D721Med (cell line): ENCODE measurements at regions not wholly inside any gene's neighbourhood (a gene's known extent, or its start where the extent isn't known, plus 50 kb on each side); places are given as distances from the start of the nearest gene placed in this dataset.

Experiments used
- DNase-seq: peaks from one replicate; pipeline ENCODE4 v3.0.0; 2011; ENCODE audit warnings: low spot score; ENCODE audit not compliant: insufficient read length
- FAIRE-seq: peaks from 2 replicates; lab custom pipeline; 2011; peaks lifted over from hg19 to GRCh38; lab: Jason Lieb, UNC
- TF ChIP-seq, protein P1 (sequence below): IDR thresholded peaks from 2 replicates; pipeline ENCODE4 v1.5.1; 2012; ENCODE audit warnings: mild to moderate bottlenecking, control low read depth; ENCODE audit not compliant: insufficient read depth; ENCODE audit errors: missing control alignments

DNA sequence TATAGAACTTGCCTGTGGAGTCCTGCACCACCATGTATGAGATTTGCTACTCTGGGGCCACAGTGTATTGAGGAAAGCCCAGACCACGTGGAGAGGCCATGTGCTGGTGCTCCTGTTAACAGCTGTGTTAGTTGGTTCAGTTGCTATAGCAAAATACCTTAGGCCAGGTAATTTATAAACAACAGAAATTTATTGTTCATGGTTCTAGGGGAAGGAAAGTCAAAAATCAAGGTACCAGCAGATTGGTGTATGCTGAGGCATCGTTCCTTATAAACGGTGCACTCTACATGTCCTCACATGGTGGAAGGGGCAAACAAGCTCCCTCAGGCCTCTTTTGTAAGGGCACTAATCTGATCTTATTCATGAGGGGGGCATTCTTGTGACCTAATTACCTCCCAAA, 135.9 kb upstream of the FOXN2 start:
- DNase-seq = no peak
- TF ChIP-seq, protein P1, sequence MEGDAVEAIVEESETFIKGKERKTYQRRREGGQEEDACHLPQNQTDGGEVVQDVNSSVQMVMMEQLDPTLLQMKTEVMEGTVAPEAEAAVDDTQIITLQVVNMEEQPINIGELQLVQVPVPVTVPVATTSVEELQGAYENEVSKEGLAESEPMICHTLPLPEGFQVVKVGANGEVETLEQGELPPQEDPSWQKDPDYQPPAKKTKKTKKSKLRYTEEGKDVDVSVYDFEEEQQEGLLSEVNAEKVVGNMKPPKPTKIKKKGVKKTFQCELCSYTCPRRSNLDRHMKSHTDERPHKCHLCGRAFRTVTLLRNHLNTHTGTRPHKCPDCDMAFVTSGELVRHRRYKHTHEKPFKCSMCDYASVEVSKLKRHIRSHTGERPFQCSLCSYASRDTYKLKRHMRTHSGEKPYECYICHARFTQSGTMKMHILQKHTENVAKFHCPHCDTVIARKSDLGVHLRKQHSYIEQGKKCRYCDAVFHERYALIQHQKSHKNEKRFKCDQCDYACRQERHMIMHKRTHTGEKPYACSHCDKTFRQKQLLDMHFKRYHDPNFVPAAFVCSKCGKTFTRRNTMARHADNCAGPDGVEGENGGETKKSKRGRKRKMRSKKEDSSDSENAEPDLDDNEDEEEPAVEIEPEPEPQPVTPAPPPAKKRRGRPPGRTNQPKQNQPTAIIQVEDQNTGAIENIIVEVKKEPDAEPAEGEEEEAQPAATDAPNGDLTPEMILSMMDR = no peak
- no peak for FAIRE-seq

DNA sequence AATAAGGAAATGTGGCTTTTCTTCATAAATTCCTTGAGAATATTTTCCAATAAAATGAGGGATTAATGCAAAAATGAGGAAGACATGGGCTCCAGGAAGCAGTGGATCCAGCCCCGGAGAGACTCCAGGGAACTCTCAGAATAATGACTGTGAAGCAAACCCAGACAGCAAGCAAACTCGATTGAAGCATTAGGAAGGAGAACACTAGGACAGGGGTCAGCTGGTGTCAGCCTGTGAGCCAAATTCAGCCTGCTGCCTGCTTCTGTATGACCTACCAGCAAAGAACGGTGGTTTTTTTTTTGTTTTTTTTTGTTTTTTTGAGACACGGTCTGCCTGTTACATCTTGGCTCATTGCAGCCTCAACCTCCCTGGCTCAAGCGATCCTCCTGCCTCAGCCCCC, 133.9 kb upstream of the FOXN2 start:
- TF ChIP-seq, protein P1 = no peak
- FAIRE-seq (no peak), DNase-seq (no peak)

DNA sequence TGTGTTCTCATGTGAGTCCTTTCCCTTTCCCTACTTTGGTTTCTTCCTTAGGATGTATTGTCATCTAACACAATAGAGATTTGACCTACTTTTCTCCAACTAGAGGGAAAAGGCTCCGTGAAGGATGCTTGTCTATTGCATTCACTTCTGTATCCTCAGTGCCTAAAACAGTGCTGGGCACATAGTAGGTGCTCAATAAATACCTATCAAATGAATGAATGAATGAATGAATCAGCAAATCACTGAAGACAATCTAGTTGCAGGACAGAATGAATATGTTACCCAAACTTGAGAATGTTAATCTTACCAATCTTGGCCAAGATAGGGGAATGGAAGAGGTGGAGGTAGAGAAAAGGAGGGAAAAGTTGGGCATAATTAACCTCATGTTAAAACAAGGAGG, 131.2 kb upstream of the FOXN2 start:
- TF ChIP-seq, protein P1 = no peak
- DNase-seq (no peak), FAIRE-seq (no peak)

DNA sequence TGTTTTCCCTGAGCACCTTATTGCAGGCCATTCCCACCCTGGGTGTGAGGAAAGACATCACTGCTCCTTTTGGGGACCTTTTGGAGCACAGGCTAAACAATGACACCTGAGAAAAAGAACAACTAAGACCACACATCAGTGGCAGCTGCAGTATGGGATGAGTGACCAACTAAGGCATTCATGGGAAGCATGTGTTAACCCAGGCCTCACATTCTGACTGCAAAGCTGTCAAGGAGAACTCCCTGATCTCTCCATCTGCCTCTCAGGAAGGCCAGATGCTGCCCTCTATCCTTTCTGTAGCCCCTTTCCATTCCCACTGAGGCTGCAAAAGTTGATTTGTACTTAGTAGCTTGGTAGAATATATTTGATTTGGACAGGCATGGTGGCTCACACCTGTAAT, 130.5 kb upstream of the FOXN2 start:
- no peak for DNase-seq
- FAIRE-seq = no peak
- TF ChIP-seq, protein P1 = no peak

DNA sequence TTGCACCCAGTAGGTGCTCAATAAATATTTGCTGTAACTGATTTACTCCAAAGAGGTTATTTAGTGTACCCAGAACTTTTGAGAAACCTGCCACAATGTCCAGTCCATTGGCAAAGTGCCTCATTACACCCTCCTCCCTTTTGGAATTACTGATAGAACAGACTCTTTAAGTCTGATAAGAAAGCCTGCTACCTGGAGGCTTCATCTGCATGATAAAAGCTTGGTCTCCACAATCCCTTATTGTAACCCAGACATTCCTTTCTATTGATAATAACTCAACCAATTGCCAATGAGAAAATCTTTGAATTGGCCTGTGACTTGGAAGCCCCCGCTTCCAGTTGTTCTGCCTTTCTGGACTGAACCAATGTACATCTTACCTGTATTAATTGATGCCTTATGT, 127.0 kb upstream of the FOXN2 start:
- FAIRE-seq (no peak), DNase-seq (no peak)
- TF ChIP-seq, protein P1 = no peak

DNA sequence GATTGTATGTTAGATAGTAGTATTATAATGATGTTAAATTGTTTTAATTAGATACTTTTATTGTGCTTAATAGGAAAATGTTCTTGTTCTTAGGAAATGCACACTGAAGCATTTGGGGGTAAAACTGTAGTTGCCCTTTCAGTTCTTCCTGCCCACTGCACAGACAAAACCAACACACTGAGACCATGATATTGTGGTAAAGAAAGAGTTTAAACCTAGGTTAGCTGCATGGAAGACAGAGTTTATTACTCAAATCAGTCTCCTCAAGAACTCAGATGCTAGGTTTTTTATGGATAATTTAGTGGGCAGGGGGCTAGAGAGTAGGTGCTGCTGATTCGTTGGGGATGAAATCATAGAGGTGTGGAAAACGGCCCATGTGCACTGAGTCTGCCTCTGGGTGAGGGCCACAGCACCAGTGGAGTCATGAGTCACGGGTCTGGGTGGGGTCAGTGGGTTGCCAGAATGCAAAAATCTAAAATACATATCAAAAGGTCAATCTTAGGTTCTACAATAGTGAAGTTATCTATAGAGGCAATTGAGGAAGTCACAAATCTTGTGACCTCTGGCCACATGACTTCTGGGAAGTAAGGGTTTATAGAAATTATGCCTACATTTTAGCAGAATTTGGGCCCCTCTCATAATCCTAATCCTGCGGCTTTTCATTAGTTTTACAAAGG, 124.8 kb upstream of the FOXN2 start:
- TF ChIP-seq, protein P1 = no peak
- FAIRE-seq (no peak), DNase-seq (no peak)

DNA sequence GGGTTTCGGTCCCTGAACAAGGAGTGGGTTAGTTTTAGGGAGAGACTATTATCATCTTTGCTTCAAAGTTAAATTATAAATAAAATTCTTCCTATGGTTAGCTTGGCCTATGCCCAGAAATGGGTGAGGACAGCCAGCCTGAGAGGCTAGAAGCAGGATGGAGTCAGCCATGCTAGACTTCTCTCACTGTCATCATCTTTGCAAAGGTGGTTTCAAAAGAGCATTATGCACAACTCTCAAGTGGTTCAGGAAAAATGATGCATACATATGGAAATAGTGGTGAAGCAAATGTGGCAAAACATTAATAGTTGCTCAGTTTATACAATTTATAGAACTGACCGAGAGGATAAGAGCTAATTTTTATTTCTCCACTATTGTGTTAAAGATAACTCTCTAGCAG, 124.3 kb upstream of the FOXN2 start:
- FAIRE-seq (no peak), DNase-seq (no peak)
- TF ChIP-seq, protein P1 = no peak
